ENCODE measurements at regions not wholly inside any gene's neighbourhood (a gene's known extent, or its start where the extent isn't known, plus 50 kb on each side); places are given as distances from the start of the nearest gene placed in this dataset.

GRCh38 chr5:57549566-57549965, 67.0 kb upstream of the ACTBL2 start:
- TF ChIP-seq CTCF (conservative IDR thresholded peaks at IDR 0.05) = no peak
- no peak overlapping the region for H3K27ac ChIP-seq

- no peak overlapping the region for H3K27ac ChIP-seq
- no peak for TF ChIP-seq CTCF (conservative IDR thresholded peaks at IDR 0.05)
Measured at GRCh38 chr5:57540823-57541222, 58.2 kb upstream of the ACTBL2 start.

- H3K27ac ChIP-seq = no peak overlapping the region
- TF ChIP-seq CTCF (conservative IDR thresholded peaks at IDR 0.05) = no peak
Measured at GRCh38 chr5:57539281-57539701, 56.7 kb upstream of the ACTBL2 start.

GRCh38 chr5:57538341-57538955, 55.8 kb upstream of the ACTBL2 start:
- no peak for TF ChIP-seq CTCF (conservative IDR thresholded peaks at IDR 0.05)
- no peak overlapping the region for H3K27ac ChIP-seq

- H3K27ac ChIP-seq = no peak overlapping the region
- no peak for TF ChIP-seq CTCF (conservative IDR thresholded peaks at IDR 0.05)
Measured at GRCh38 chr5:57537811-57538210, 55.2 kb upstream of the ACTBL2 start.

GRCh38 chr5:57532513-57533497, 50.2 kb upstream of the ACTBL2 start:
- no peak overlapping the region for H3K27ac ChIP-seq
- TF ChIP-seq CTCF (conservative IDR thresholded peaks at IDR 0.05) = no peak
